ENCODE measurements at regions not wholly inside any gene's neighbourhood (a gene's known extent, or its start where the extent isn't known, plus 50 kb on each side); places are given as distances from the start of the nearest gene placed in this dataset.

- TF ChIP-seq CTCF (conservative IDR thresholded peaks at IDR 0.05; ENCODE audit: low read length) (no peak), EZH2phosphoT487 (IDR thresholded peaks at IDR 0.05; ENCODE audit: borderline replicate concordance) (no peak)
Observed at GRCh38 chr1:244304656-244305055, 147.1 kb downstream of the ADSS2 start.

Measured in Loucy (cell line).